HFF-Myc (cell line): ENCODE measurements at regions not wholly inside any gene's neighbourhood (a gene's known extent, or its start where the extent isn't known, plus 50 kb on each side); places are given as distances from the start of the nearest gene placed in this dataset.

Experiments used
- DNase-seq: peaks from one replicate; pipeline ENCODE4 v3.0.0-alpha.2; 2011; ENCODE audit warnings: low read depth; ENCODE audit errors: extremely low read depth
- H3K4me3 ChIP-seq: replicated peaks from 2 replicates; pipeline ENCODE4 v1.5.1; 2011; ENCODE audit warnings: low read depth, mild to moderate bottlenecking, control low read depth, low read length
- TF ChIP-seq, protein P1 (sequence below): IDR thresholded peaks from 2 replicates; pipeline ENCODE4 v1.5.1; 2012; ENCODE audit warnings: mild to moderate bottlenecking, low read depth, low read length, control low read depth; ENCODE audit errors: missing control alignments

DNA sequence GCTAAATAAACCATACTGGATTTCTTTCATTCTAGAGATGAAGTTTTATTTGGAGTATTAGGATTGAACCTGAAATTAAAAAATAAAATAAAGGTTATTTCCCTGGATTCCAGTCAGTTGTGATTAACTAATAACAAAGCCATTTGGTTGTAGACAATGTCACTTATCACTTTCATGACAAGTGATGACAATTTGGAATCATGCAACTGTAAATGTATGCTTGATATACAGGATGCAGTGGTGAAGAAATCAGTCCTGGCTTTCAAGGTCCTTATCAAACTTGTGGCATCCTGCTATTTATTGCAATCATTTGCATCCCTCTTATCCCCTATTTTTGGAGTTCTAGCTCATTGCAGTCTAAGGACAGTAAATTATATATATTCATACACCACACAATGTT is 425.2 kb downstream of the CHL1 start:
- no peak for DNase-seq
- no peak overlapping the region for H3K4me3 ChIP-seq
- TF ChIP-seq, protein P1, sequence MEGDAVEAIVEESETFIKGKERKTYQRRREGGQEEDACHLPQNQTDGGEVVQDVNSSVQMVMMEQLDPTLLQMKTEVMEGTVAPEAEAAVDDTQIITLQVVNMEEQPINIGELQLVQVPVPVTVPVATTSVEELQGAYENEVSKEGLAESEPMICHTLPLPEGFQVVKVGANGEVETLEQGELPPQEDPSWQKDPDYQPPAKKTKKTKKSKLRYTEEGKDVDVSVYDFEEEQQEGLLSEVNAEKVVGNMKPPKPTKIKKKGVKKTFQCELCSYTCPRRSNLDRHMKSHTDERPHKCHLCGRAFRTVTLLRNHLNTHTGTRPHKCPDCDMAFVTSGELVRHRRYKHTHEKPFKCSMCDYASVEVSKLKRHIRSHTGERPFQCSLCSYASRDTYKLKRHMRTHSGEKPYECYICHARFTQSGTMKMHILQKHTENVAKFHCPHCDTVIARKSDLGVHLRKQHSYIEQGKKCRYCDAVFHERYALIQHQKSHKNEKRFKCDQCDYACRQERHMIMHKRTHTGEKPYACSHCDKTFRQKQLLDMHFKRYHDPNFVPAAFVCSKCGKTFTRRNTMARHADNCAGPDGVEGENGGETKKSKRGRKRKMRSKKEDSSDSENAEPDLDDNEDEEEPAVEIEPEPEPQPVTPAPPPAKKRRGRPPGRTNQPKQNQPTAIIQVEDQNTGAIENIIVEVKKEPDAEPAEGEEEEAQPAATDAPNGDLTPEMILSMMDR = no peak

DNA sequence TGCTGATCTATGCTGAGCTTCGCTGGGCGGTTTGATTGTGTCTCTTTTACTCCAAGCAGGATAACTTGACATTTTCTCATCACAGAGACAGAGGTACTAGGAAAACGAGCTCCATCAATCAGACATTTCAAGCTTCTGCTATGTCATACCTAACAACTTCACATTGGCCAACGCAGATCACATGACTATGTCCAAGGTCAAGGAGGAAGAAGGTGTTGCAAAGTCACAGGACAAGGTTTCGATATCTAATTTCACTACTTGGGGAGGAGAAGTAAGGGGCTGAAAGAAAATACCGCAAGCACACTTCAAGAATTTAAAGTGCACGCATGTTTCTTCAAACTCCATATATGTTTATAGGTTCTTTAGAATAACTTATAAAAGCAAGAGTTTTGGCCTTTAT is 425.8 kb downstream of the CHL1 start:
- no peak overlapping the region for H3K4me3 ChIP-seq
- DNase-seq = no peak
- TF ChIP-seq, protein P1 = no peak

DNA sequence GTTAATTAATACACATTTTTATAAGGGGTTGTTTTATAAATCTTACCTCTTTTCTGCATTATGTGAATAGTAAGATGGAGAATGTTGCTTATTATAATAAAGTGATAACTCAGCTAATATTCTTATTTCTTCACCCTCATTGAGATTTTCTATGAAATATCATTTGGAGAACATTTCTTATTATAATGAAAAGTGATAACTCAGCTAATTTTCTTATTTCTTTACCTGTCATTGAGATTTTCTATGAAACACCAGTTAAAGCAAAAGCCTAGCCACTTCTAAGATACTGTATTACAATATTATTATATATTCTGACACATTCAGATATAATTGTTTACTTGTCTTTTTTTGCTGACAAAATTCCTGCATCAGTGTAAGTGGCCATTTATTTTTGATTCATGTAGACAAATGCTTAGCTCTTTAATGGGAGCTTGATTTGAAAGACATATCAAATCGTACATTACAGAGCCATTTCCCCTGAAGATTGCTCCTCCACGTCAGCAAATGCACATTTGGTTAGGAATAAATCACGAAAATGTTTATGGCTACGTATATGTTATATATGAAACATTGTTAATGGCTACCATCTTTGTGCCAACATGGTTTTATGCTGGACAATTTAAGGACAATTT is 427.5 kb downstream of the CHL1 start:
- no peak overlapping the region for H3K4me3 ChIP-seq
- DNase-seq = no peak
- TF ChIP-seq, protein P1 = no peak

DNA sequence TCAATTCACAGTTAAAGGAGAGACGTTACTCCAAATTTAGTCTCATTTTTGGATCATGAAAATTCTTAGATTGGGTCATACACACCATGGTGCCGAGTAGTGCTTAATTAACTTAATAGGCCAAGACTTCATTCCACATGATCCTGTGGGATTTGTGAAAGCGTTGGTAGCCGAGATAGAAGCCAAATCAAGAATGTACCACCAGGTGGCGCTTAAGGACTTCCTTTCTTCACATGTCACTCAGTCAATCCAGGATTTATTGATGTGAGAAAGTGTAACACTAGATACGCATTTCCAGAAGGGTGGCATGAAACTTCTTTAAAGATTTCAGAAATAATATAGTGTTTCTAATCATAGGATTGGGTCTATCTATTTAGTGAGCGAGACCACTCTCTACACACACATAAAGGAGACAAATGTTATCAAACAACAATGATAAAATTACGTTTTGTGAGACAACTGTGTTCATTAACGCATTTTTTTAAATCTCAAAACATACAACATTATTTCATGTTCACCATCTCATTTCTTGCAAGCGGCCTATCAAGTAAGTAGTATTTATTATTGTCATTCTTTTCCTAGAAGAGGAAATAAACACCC is 436.1 kb downstream of the CHL1 start:
- DNase-seq = peak; percentile 9
- H3K4me3 ChIP-seq = no peak overlapping the region
- TF ChIP-seq, protein P1 = peak; percentile 51

DNA sequence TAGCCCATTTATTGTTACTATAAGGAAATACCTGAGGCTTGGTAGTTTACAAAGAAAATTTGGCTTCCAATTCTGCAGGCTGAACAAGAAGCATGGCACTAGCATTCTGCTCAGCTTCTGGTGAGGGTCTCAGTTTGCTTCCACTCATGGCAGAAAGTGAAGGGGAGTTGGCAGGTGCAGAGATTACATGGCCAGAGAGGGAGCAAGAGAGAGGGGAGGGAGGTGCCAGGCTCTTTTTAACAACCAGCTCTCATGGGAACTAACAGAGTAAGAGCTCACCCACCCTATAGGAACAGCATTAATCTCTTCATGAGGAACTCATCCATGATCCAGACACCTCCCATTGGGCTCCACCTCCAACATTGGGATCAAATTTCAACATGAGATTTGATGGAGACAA is 437.9 kb downstream of the CHL1 start:
- TF ChIP-seq, protein P1 = no peak
- H3K4me3 ChIP-seq = no peak overlapping the region
- DNase-seq = no peak

DNA sequence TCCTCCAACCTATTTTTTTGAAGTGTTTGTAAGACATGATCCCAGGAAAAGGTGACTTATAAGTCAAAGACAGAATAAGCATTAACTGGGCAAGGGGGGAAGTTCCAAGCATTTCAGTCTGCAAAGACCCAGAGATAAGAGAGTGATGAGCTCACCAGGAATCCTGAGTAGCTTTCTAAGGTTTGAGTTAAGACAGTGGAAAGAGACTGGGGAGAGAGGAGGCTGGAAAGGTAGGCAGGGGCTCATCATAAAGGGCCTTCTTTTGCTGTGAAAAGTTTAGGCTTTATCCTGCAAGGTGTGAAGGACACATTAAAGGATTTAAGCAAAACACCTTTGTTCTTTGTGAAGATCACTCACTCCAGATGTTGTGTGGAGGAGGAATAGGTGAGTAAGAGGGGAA is 438.8 kb downstream of the CHL1 start:
- TF ChIP-seq, protein P1 = no peak
- no peak for DNase-seq
- no peak overlapping the region for H3K4me3 ChIP-seq

DNA sequence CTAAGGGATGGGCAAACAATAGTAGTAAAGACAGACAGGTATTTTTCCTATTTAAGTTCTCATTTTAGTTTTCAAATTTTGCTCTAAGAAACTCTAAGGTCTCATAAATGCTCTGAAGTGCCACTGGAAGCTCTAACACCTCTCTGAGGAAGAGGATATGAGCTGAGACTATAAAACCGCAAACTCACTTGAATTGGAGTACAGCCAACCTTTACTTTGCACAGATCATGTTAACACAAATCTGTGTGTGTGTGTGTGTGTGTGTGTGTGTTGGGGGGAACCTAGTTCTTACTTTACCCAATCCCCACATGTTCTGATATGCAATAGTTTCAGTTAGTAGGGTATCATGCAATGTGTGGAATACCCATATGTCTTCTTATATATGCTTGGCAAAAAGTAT is 446.8 kb downstream of the CHL1 start:
- no peak for DNase-seq
- TF ChIP-seq, protein P1 = no peak
- no peak overlapping the region for H3K4me3 ChIP-seq
